LNCaP clone FGC (cell line): ENCODE measurements at regions not wholly inside any gene's neighbourhood (a gene's known extent, or its start where the extent isn't known, plus 50 kb on each side); places are given as distances from the start of the nearest gene placed in this dataset.
"Not testable (repeated sequence)": the region's sequence is repeated elsewhere in the genome, so short reads cannot be mapped to it uniquely, and the experiment has no call there.

Experiments
- DNase-seq: peaks from one replicate; pipeline ENCODE4 v3.0.0-alpha.2; 2011; ENCODE audit warnings: low read depth
- H3K4me3 ChIP-seq: 2 replicates; pipeline ENCODE4 v1.5.1; 2011; ENCODE audit warnings: mild to moderate bottlenecking, low read depth, low read length, control low read depth
- CTCF ChIP-seq: IDR thresholded peaks from 2 replicates; pipeline ENCODE4 v1.5.1; 2012; ENCODE audit warnings: mild to moderate bottlenecking; ENCODE audit not compliant: control insufficient read depth, insufficient read depth; ENCODE audit errors: extremely low read depth

GRCh38 chr9:115556432-115556831 lies 438.5 kb upstream of the TNC start:
- DNase-seq = no peak
- H3K4me3 ChIP-seq = no peak overlapping the region
- no peak for TF ChIP-seq CTCF

- TF ChIP-seq CTCF = no peak
- DNase-seq = no peak
- H3K4me3 ChIP-seq = no peak overlapping the region
These were observed 457.2 kb upstream of the TNC start for GRCh38 chr9:115575147-115575546.

GRCh38 chr9:115585458-115585857 lies 467.5 kb upstream of the TNC start:
- not testable (repeated sequence) for H3K4me3 ChIP-seq, DNase-seq

GRCh38 chr9:115587310-115587709 lies 469.4 kb upstream of the TNC start:
- no peak for TF ChIP-seq CTCF
- no peak for DNase-seq

GRCh38 chr9:115590011-115590410 lies 472.1 kb upstream of the TNC start:
- no peak for TF ChIP-seq CTCF
- DNase-seq = peak; percentile 19

More at GRCh38 chr9:115587310-115587709, 469.4 kb upstream of the TNC start:
- no peak overlapping the region for H3K4me3 ChIP-seq

GRCh38 chr9:115591584-115591984 lies 473.6 kb upstream of the TNC start:
- H3K4me3 ChIP-seq = no peak overlapping the region
- peak; percentile 79 for TF ChIP-seq CTCF
- DNase-seq = peak; percentile 96

More at GRCh38 chr9:115590011-115590410, 472.1 kb upstream of the TNC start:
- no peak overlapping the region for H3K4me3 ChIP-seq

GRCh38 chr9:115593587-115594091 lies 475.7 kb upstream of the TNC start:
- peak; percentile 73 for TF ChIP-seq CTCF
- no peak overlapping the region for H3K4me3 ChIP-seq
- DNase-seq = peak; percentile 13
